A673 (cell line): ENCODE measurements at regions not wholly inside any gene's neighbourhood (a gene's known extent, or its start where the extent isn't known, plus 50 kb on each side); places are given as distances from the start of the nearest gene placed in this dataset.

Experiments used
- EZH2 ChIP-seq: fragments of 200-600 bp; sonication (generic); IDR thresholded peaks from 2 replicates; pipeline ENCODE4 v1.6.1; 2017; ENCODE audit warnings: borderline replicate concordance, low read depth, mild to moderate bottlenecking, mixed read lengths, antibody characterized with exemption, low read length; ENCODE audit not compliant: poor library complexity, severe bottlenecking
- TF ChIP-seq, protein P1 (sequence below): fragments of 300-800, 200-600 bp; sonication (generic); conservative IDR thresholded peaks from 2 replicates; pipeline ENCODE4 v1.5.1; 2017; ENCODE audit warnings: low read depth, mild to moderate bottlenecking, antibody characterized with exemption, low read length, moderate library complexity, mixed read lengths

DNA sequence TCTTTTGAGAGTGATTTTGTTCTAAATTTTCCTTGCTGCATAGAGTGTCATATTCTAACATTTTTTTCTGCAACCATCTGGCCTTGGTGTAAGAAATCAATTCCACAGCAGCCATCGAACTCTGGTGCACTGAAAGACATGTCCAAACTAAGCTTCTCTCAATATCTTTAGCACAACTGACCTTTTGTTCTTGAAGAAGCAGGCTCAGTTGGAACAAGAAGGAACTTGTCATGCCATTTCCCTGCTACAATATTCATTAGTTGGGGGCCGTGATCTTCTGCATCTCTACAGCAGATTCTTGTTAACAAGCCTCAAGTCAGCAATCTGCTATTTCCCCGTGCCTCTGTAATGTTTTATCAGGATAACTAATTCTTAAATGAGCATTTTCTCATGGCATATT, 1305.6 kb downstream of the CDH11 start:
- TF ChIP-seq, protein P1, sequence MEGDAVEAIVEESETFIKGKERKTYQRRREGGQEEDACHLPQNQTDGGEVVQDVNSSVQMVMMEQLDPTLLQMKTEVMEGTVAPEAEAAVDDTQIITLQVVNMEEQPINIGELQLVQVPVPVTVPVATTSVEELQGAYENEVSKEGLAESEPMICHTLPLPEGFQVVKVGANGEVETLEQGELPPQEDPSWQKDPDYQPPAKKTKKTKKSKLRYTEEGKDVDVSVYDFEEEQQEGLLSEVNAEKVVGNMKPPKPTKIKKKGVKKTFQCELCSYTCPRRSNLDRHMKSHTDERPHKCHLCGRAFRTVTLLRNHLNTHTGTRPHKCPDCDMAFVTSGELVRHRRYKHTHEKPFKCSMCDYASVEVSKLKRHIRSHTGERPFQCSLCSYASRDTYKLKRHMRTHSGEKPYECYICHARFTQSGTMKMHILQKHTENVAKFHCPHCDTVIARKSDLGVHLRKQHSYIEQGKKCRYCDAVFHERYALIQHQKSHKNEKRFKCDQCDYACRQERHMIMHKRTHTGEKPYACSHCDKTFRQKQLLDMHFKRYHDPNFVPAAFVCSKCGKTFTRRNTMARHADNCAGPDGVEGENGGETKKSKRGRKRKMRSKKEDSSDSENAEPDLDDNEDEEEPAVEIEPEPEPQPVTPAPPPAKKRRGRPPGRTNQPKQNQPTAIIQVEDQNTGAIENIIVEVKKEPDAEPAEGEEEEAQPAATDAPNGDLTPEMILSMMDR, result no peak
- no peak for TF ChIP-seq EZH2
